22Rv1 (cell line): ENCODE measurements at regions not wholly inside any gene's neighbourhood (a gene's known extent, or its start where the extent isn't known, plus 50 kb on each side); places are given as distances from the start of the nearest gene placed in this dataset.

ENCODE experiments used
- ZFX ChIP-seq: fragments of 450-650 bp; IDR thresholded peaks from 2 replicates; pipeline ENCODE4 v1.6.1; 2017; ENCODE audit warnings: antibody characterized with exemption, borderline replicate concordance
- TF ChIP-seq, protein P1 (sequence below): fragments of 450-650 bp; IDR thresholded peaks from 2 replicates; pipeline ENCODE4 v1.5.1; 2017; ENCODE audit warnings: mild to moderate bottlenecking

DNA sequence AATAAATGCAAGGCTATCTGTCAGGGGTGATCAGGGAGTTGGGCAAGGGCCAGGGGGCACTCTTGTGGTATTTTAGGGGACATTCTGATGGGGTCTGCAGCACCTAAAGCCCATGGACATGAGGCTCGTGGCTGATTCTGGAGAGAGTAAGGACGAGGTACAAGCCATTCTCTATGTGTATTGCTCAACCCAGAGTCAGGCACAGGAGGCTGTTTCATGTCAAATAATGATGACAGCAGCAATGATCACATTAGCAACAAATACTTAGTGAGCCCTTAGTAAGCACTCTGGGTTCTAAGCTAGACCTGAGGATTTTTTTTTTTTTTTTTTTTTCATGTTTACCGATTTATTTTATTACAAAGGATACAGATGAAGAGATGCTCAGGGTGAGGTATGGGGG is 83.5 kb upstream of the THY1 start:
- TF ChIP-seq, protein P1, sequence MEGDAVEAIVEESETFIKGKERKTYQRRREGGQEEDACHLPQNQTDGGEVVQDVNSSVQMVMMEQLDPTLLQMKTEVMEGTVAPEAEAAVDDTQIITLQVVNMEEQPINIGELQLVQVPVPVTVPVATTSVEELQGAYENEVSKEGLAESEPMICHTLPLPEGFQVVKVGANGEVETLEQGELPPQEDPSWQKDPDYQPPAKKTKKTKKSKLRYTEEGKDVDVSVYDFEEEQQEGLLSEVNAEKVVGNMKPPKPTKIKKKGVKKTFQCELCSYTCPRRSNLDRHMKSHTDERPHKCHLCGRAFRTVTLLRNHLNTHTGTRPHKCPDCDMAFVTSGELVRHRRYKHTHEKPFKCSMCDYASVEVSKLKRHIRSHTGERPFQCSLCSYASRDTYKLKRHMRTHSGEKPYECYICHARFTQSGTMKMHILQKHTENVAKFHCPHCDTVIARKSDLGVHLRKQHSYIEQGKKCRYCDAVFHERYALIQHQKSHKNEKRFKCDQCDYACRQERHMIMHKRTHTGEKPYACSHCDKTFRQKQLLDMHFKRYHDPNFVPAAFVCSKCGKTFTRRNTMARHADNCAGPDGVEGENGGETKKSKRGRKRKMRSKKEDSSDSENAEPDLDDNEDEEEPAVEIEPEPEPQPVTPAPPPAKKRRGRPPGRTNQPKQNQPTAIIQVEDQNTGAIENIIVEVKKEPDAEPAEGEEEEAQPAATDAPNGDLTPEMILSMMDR, result no peak
- TF ChIP-seq ZFX, result no peak
